NAMALWA (cell line): ENCODE measurements at regions not wholly inside any gene's neighbourhood (a gene's known extent, or its start where the extent isn't known, plus 50 kb on each side); places are given as distances from the start of the nearest gene placed in this dataset.

Experiments used
- DNase-seq: peaks from one replicate; pipeline ENCODE4 v3.0.0-alpha.2; 2015; ENCODE audit warnings: low spot score

- peak; percentile 1 for DNase-seq
These were observed 434.6 kb upstream of the RGS6 start for GRCh38 chr14:71497645-71498086.

GRCh38 chr14:71498212-71498611 lies 434.0 kb upstream of the RGS6 start:
- DNase-seq = no peak

- no peak for DNase-seq
These were observed 433.2 kb upstream of the RGS6 start for GRCh38 chr14:71499018-71499417.

GRCh38 chr14:71507681-71508080 lies 424.5 kb upstream of the RGS6 start:
- no peak for DNase-seq

- DNase-seq = no peak
These were observed 423.3 kb upstream of the RGS6 start for GRCh38 chr14:71508901-71509300.

- no peak for DNase-seq
These were observed 421.1 kb upstream of the RGS6 start for GRCh38 chr14:71511152-71511551.

- DNase-seq = no peak
These were observed 417.0 kb upstream of the RGS6 start for GRCh38 chr14:71514941-71515919.

GRCh38 chr14:71521238-71522135 lies 410.7 kb upstream of the RGS6 start:
- no peak for DNase-seq

- no peak for DNase-seq
These were observed 408.5 kb upstream of the RGS6 start for GRCh38 chr14:71523630-71524319.

- DNase-seq = peak; percentile 1
These were observed 407.8 kb upstream of the RGS6 start for GRCh38 chr14:71524320-71524982.

- DNase-seq = no peak
These were observed 406.5 kb upstream of the RGS6 start for GRCh38 chr14:71525663-71526221.

- DNase-seq = no peak
These were observed 405.8 kb upstream of the RGS6 start for GRCh38 chr14:71526388-71526787.

- no peak for DNase-seq
These were observed 404.4 kb upstream of the RGS6 start for GRCh38 chr14:71527838-71528237.

- DNase-seq = no peak
These were observed 402.4 kb upstream of the RGS6 start for GRCh38 chr14:71529848-71530247.

- DNase-seq = no peak
These were observed 399.9 kb upstream of the RGS6 start for GRCh38 chr14:71532344-71532743.

- no peak for DNase-seq
These were observed 399.4 kb upstream of the RGS6 start for GRCh38 chr14:71532790-71533189.

- no peak for DNase-seq
These were observed 398.8 kb upstream of the RGS6 start for GRCh38 chr14:71533390-71533789.

- no peak for DNase-seq
These were observed 398.4 kb upstream of the RGS6 start for GRCh38 chr14:71533800-71534199.

- no peak for DNase-seq
These were observed 397.7 kb upstream of the RGS6 start for GRCh38 chr14:71534506-71534905.

- no peak for DNase-seq
These were observed 396.1 kb upstream of the RGS6 start for GRCh38 chr14:71536015-71536740.
